DOHH2 (cell line): ENCODE measurements at regions not wholly inside any gene's neighbourhood (a gene's known extent, or its start where the extent isn't known, plus 50 kb on each side); places are given as distances from the start of the nearest gene placed in this dataset.

Experiments
- H3F3A ChIP-seq: fragments of 200-600 bp; sonication (generic), shearing (Covaris generic); 2 replicates; pipeline ENCODE4 v1.6.0; 2016; ENCODE audit warnings: antibody characterized with exemption, mild to moderate bottlenecking; ENCODE audit not compliant: control insufficient read depth, insufficient read depth
- H3K27ac ChIP-seq: fragments of 200-600 bp; sonication (generic); 2 replicates; pipeline ENCODE4 v1.5.1; 2014; ENCODE audit warnings: low read depth, mild to moderate bottlenecking, low read length, moderate library complexity
- H3K27me3 ChIP-seq: fragments of 200-600 bp; sonication (generic); 2 replicates; pipeline ENCODE4 v1.6.1; 2014; ENCODE audit warnings: mild to moderate bottlenecking, low read length, mixed read lengths; ENCODE audit not compliant: control insufficient read depth
- H3K36me3 ChIP-seq: fragments of 200-600 bp; sonication (generic); 2 replicates; pipeline ENCODE4 v1.6.1; 2014; ENCODE audit warnings: mild to moderate bottlenecking, low read length, moderate library complexity, mixed read lengths; ENCODE audit not compliant: control insufficient read depth
- H3K4me1 ChIP-seq: fragments of 200-600 bp; sonication (generic); 2 replicates; pipeline ENCODE4 v1.6.1; 2014; ENCODE audit warnings: mild to moderate bottlenecking, low read length, mixed read lengths; ENCODE audit not compliant: control insufficient read depth
- H3K4me2 ChIP-seq: fragments of 200-600 bp; sonication (generic); 2 replicates; pipeline ENCODE4 v1.6.0; 2014; ENCODE audit warnings: mild to moderate bottlenecking, low read length, moderate library complexity
- H3K4me3 ChIP-seq: fragments of 200-600 bp; sonication (generic); 2 replicates; pipeline ENCODE4 v1.5.1; 2014; ENCODE audit warnings: mild to moderate bottlenecking, low read length, mixed read lengths
- H3K79me2 ChIP-seq: fragments of 200-600 bp; sonication (generic); 2 replicates; pipeline ENCODE4 v1.6.1; 2014; ENCODE audit warnings: mild to moderate bottlenecking, low read length, mixed read lengths; ENCODE audit not compliant: control insufficient read depth
- H3K9me2 ChIP-seq: fragments of 200-600 bp; sonication (generic); replicated peaks from 2 replicates; pipeline ENCODE4 v1.6.1; 2014; ENCODE audit warnings: mild to moderate bottlenecking, low read length, mixed read lengths; ENCODE audit not compliant: control insufficient read depth
- H3K9me3 ChIP-seq: fragments of 200-600 bp; sonication (generic); 2 replicates; pipeline ENCODE4 v1.6.1; 2014; ENCODE audit warnings: antibody characterized with exemption, low read length, mixed read lengths; ENCODE audit not compliant: control insufficient read depth, insufficient read depth
- H4K20me1 ChIP-seq: fragments of 200-600 bp; sonication (generic); 2 replicates; pipeline ENCODE4 v1.6.0; 2014; ENCODE audit warnings: low read depth, mild to moderate bottlenecking, antibody characterized with exemption, low read length, moderate library complexity; ENCODE audit not compliant: control insufficient read depth, insufficient read depth
- EZH2phosphoT487 ChIP-seq: fragments of 200-600 bp; sonication (generic); IDR thresholded peaks from 2 replicates; pipeline ENCODE4 v1.6.1; 2017; ENCODE audit warnings: borderline replicate concordance, mild to moderate bottlenecking, antibody characterized with exemption, low read length, moderate library complexity, mixed read lengths
- TF ChIP-seq, protein P1 (sequence below): fragments of 200-600 bp; sonication (generic); IDR thresholded peaks from one replicate; pipeline ENCODE4 v1.5.1; 2014; ENCODE audit warnings: antibody characterized with exemption, mild to moderate bottlenecking, low read depth, low read length; ENCODE audit not compliant: poor library complexity, severe bottlenecking

GRCh38 chr4:186981161-186981560, 257.5 kb upstream of the FAT1 start:
- Histone ChIP-seq H4K20me1 (no peaks in the 10 kb centered on the region), H3K4me2 (no peak overlapping the region), H3K79me2 (no peaks in the 10 kb centered on the region), H3K9me2 (no peaks in the 10 kb centered on the region), H3K27ac (no peak overlapping the region), H3K36me3 (no peaks in the 10 kb centered on the region), H3K27me3 (no peaks in the 10 kb centered on the region), H3F3A (no peaks in the 10 kb centered on the region), H3K9me3 (no peaks in the 10 kb centered on the region), H3K4me3 (no peak overlapping the region), H3K4me1 (no peaks in the 10 kb centered on the region)
- TF ChIP-seq EZH2phosphoT487, result no peak
- TF ChIP-seq, protein P1, sequence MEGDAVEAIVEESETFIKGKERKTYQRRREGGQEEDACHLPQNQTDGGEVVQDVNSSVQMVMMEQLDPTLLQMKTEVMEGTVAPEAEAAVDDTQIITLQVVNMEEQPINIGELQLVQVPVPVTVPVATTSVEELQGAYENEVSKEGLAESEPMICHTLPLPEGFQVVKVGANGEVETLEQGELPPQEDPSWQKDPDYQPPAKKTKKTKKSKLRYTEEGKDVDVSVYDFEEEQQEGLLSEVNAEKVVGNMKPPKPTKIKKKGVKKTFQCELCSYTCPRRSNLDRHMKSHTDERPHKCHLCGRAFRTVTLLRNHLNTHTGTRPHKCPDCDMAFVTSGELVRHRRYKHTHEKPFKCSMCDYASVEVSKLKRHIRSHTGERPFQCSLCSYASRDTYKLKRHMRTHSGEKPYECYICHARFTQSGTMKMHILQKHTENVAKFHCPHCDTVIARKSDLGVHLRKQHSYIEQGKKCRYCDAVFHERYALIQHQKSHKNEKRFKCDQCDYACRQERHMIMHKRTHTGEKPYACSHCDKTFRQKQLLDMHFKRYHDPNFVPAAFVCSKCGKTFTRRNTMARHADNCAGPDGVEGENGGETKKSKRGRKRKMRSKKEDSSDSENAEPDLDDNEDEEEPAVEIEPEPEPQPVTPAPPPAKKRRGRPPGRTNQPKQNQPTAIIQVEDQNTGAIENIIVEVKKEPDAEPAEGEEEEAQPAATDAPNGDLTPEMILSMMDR, result no peak

DNA sequence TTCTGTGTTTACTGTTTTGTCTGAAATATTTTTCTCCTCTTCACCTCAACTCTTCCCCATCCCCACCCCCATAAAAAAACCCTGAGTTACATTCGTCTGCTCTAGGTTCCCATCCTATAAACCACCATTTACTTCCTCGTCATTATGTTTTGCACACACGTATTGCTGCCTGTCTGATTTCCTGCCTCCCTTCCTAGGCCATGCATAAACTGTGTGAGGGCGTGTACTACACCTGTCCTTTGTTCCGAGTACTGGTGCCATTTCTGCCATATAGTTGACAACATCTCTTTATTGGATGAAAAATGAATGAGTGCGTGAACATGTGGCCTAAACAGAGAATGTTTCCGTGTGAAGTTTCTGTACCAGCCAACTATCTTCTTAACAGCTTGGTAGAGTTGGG, 258.5 kb upstream of the FAT1 start:
- no peaks in the 10 kb centered on the region for H3K36me3 ChIP-seq
- H3F3A ChIP-seq, result no peaks in the 10 kb centered on the region
- no peaks in the 10 kb centered on the region for H3K9me3 ChIP-seq
- no peaks in the 10 kb centered on the region for H3K27me3 ChIP-seq
- H3K9me2 ChIP-seq, result no peaks in the 10 kb centered on the region
- no peaks in the 10 kb centered on the region for H4K20me1 ChIP-seq
- no peak overlapping the region for H3K27ac ChIP-seq
- H3K4me3 ChIP-seq, result no peak overlapping the region
- H3K79me2 ChIP-seq, result no peaks in the 10 kb centered on the region
- no peaks in the 10 kb centered on the region for H3K4me1 ChIP-seq
- no peak overlapping the region for H3K4me2 ChIP-seq
- TF ChIP-seq, protein P1, result no peak
- TF ChIP-seq EZH2phosphoT487, result no peak

GRCh38 chr4:186984105-186984644, 260.5 kb upstream of the FAT1 start:
- no peaks in the 10 kb centered on the region for H3K27me3 ChIP-seq
- H4K20me1 ChIP-seq, result no peaks in the 10 kb centered on the region
- H3K4me1 ChIP-seq, result no peaks in the 10 kb centered on the region
- no peak overlapping the region for H3K27ac ChIP-seq
- no peak overlapping the region for H3K4me2 ChIP-seq
- TF ChIP-seq EZH2phosphoT487, result no peak
- TF ChIP-seq, protein P1, result no peak
- no peaks in the 10 kb centered on the region for H3K9me2 ChIP-seq
- H3K9me3 ChIP-seq, result no peaks in the 10 kb centered on the region
- H3K79me2 ChIP-seq, result no peaks in the 10 kb centered on the region
- H3K36me3 ChIP-seq, result no peaks in the 10 kb centered on the region
- no peak overlapping the region for H3K4me3 ChIP-seq
- no peaks in the 10 kb centered on the region for H3F3A ChIP-seq
